IMR-90 (cell line): ENCODE measurements at regions not wholly inside any gene's neighbourhood (a gene's known extent, or its start where the extent isn't known, plus 50 kb on each side); places are given as distances from the start of the nearest gene placed in this dataset.

Experiments
- ATAC-seq: fragments of 200-7000 bp; cut with Tn5 transposase; 2 replicates; pipeline ENCODE4 v1.9.1; 2020; ENCODE audit warnings: low read depth, mild to moderate bottlenecking, moderate library complexity
- BruUV-seq: library from RNA; stranded (reverse); fragments of 400-500 nt; replicated peaks from 2 replicates; lab custom pipeline; 2021; lab: Mats Ljungman, UMichigan
- CTCF ChIA-PET: fragments of 300-600 bp; formaldehyde crosslinking; extraction: SDS; loops from one replicate; lab custom pipeline; 2021; ENCODE audit warnings: antibody characterized with exemption; lab: Yijun Ruan, JAX
- POLR2A ChIA-PET: fragments of 300-600 bp; sonication (Branson Sonifier 250); formaldehyde crosslinking; loops from one replicate; lab custom pipeline; 2022; ENCODE audit warnings: antibody characterized with exemption; ENCODE audit not compliant: unreplicated experiment; lab: Charles Lee
- DNase-seq: peaks from one replicate; pipeline ENCODE4 v3.0.0; 2013
- H2AFZ ChIP-seq: replicated peaks from 2 replicates; pipeline ENCODE3; 2013; ENCODE audit warnings: low read length, mild to moderate bottlenecking; ENCODE audit not compliant: poor library complexity
- H2AK5ac ChIP-seq: 2 replicates; pipeline ENCODE4 v1.6.1; 2013; ENCODE audit warnings: low read depth, low read length, inconsistent platforms
- H2AK9ac ChIP-seq: replicated peaks from 2 replicates; pipeline ENCODE3; 2013; ENCODE audit warnings: mild to moderate bottlenecking, low read depth, low read length, moderate library complexity; ENCODE audit not compliant: poor library complexity
- H2BK120ac ChIP-seq: 2 replicates; pipeline ENCODE4 v1.6.1; 2013; ENCODE audit warnings: low read depth, low read length, inconsistent platforms
- H2BK15ac ChIP-seq: 3 replicates; pipeline ENCODE4 v1.6.1; 2013; ENCODE audit warnings: low read depth, low read length, inconsistent platforms
- H2BK20ac ChIP-seq: 2 replicates; pipeline ENCODE4 v1.6.1; 2013; ENCODE audit warnings: low read depth, mild to moderate bottlenecking, inconsistent platforms, low read length, moderate library complexity
- H2BK5ac ChIP-seq: 2 replicates; pipeline ENCODE4 v1.6.1; 2013; ENCODE audit warnings: mild to moderate bottlenecking, low read depth, low read length, inconsistent platforms; ENCODE audit not compliant: poor library complexity, severe bottlenecking
- H3K14ac ChIP-seq: replicated peaks from 2 replicates; pipeline ENCODE4 v1.6.1; 2013; ENCODE audit warnings: low read depth, low read length, inconsistent platforms
- H3K18ac ChIP-seq: 2 replicates; pipeline ENCODE4 v1.6.1; 2013; ENCODE audit warnings: low read depth, low read length, control low read depth
- H3K23ac ChIP-seq: 2 replicates; pipeline ENCODE4 v1.6.1; 2013; ENCODE audit warnings: low read depth, low read length, inconsistent platforms
- H3K27ac ChIP-seq: 2 replicates; pipeline ENCODE4 v1.5.1; 2013; ENCODE audit warnings: mild to moderate bottlenecking, control low read depth, low read length; ENCODE audit not compliant: insufficient read depth
- H3K27me3 ChIP-seq: 2 replicates; pipeline ENCODE4 v1.6.1; 2013; ENCODE audit warnings: low read length; ENCODE audit not compliant: control insufficient read depth, insufficient read depth
- H3K36me3 ChIP-seq: 2 replicates; pipeline ENCODE4 v1.6.1; 2013; ENCODE audit warnings: low read length, mixed read lengths; ENCODE audit not compliant: control insufficient read depth, insufficient read depth
- H3K4ac ChIP-seq: 2 replicates; pipeline ENCODE4 v1.6.1; 2013; ENCODE audit warnings: low read depth, low read length, inconsistent platforms
- H3K4me1 ChIP-seq: 2 replicates; pipeline ENCODE4 v1.6.1; 2013; ENCODE audit warnings: low read length, mixed read lengths; ENCODE audit not compliant: control insufficient read depth, insufficient read depth
- H3K4me2 ChIP-seq: 2 replicates; pipeline ENCODE4 v1.6.1; 2013; ENCODE audit warnings: low read depth, mild to moderate bottlenecking, control low read depth, low read length, moderate library complexity
- H3K4me3 ChIP-seq: 2 replicates; pipeline ENCODE4 v1.5.1; 2013; ENCODE audit warnings: low read depth, mild to moderate bottlenecking, control low read depth, low read length, moderate library complexity; ENCODE audit not compliant: insufficient read depth
- H3K56ac ChIP-seq: 2 replicates; pipeline ENCODE4 v1.6.1; 2013; ENCODE audit warnings: low read length, inconsistent platforms; ENCODE audit not compliant: insufficient read depth; ENCODE audit errors: extremely low read depth
- H3K79me1 ChIP-seq, 2 experiments: 2 replicates each; pipeline ENCODE4 v1.6.1; 2013; ENCODE audit warnings: low read length in 2 of 2, inconsistent platforms in 1 of 2, low read depth in 1 of 2
- H3K9ac ChIP-seq: 2 replicates; pipeline ENCODE4 v1.6.1; 2013; ENCODE audit warnings: low read depth, low read length, control low read depth
- H3K9me1 ChIP-seq: 2 replicates; pipeline ENCODE4 v1.6.1; 2013; ENCODE audit warnings: low read length, inconsistent platforms; ENCODE audit not compliant: insufficient read depth
- H3K9me3 ChIP-seq: 2 replicates; pipeline ENCODE4 v1.6.1; 2013; ENCODE audit warnings: low read length; ENCODE audit not compliant: control insufficient read depth, insufficient read depth
- H4K20me1 ChIP-seq: 2 replicates; pipeline ENCODE4 v1.6.1; 2013; ENCODE audit warnings: low read length, inconsistent platforms; ENCODE audit not compliant: insufficient read depth
- H4K5ac ChIP-seq: 2 replicates; pipeline ENCODE4 v1.6.1; 2013; ENCODE audit warnings: mild to moderate bottlenecking, low read depth, low read length, control low read depth
- H4K8ac ChIP-seq, 2 experiments: 2 replicates each; pipeline ENCODE4 v1.6.1; 2013; ENCODE audit warnings: low read depth in 2 of 2, low read length in 2 of 2, control low read depth in 1 of 2, inconsistent platforms in 1 of 2
- H4K91ac ChIP-seq: 2 replicates; pipeline ENCODE4 v1.6.1; 2013; ENCODE audit warnings: low read depth, low read length, inconsistent platforms; ENCODE audit not compliant: insufficient read depth
- BHLHE40 ChIP-seq: fragments of 150-350 bp; IDR thresholded peaks from 2 replicates; pipeline ENCODE4 v1.6.1; 2016; ENCODE audit warnings: mild to moderate bottlenecking, low read depth, low read length
- CEBPB ChIP-seq: IDR thresholded peaks from 2 replicates; pipeline ENCODE4 v1.6.1; 2012; ENCODE audit warnings: low read depth, low read length, improper control_type of control experiment
- CHD1 ChIP-seq: IDR thresholded peaks from 2 replicates; pipeline ENCODE4 v1.6.1; 2012; ENCODE audit warnings: low read depth, low read length, improper control_type of control experiment
- CTCF ChIP-seq: conservative IDR thresholded peaks from 2 replicates; pipeline ENCODE4 v1.5.1; 2012; ENCODE audit warnings: mild to moderate bottlenecking, low read depth, low read length, improper control_type of control experiment
- ELK1 ChIP-seq: fragments of 150-350 bp; IDR thresholded peaks from 2 replicates; pipeline ENCODE4 v1.6.1; 2016; ENCODE audit warnings: low read depth, mild to moderate bottlenecking, low read length, moderate library complexity, borderline replicate concordance
- FOS ChIP-seq: fragments of 150-350 bp; IDR thresholded peaks from 2 replicates; pipeline ENCODE4 v1.6.1; 2016; ENCODE audit warnings: low read depth, low read length
- MAFK ChIP-seq: IDR thresholded peaks from 2 replicates; pipeline ENCODE4 v1.6.1; 2012; ENCODE audit warnings: low read depth, low read length, improper control_type of control experiment
- MAZ ChIP-seq: IDR thresholded peaks from 2 replicates; pipeline ENCODE4 v1.6.1; 2012; ENCODE audit warnings: low read depth, mild to moderate bottlenecking, low read length, improper control_type of control experiment, moderate library complexity, borderline replicate concordance
- MXI1 ChIP-seq: IDR thresholded peaks from 2 replicates; pipeline ENCODE4 v1.6.1; 2012; ENCODE audit warnings: low read depth, mild to moderate bottlenecking, low read length, moderate library complexity, borderline replicate concordance
- NFE2L2 ChIP-seq: fragments of 150-350 bp; IDR thresholded peaks from 2 replicates; pipeline ENCODE4 v1.6.1; 2016; ENCODE audit warnings: low read depth, mild to moderate bottlenecking, low read length
- POLR2A ChIP-seq: IDR thresholded peaks from 2 replicates; pipeline ENCODE4 v1.6.1; 2012; ENCODE audit warnings: mild to moderate bottlenecking, low read depth, low read length
- RAD21 ChIP-seq: IDR thresholded peaks from 2 replicates; pipeline ENCODE4 v1.6.1; 2012; ENCODE audit warnings: low read length, improper control_type of control experiment
- RCOR1 ChIP-seq: IDR thresholded peaks from 2 replicates; pipeline ENCODE4 v1.6.1; 2012; ENCODE audit warnings: mild to moderate bottlenecking, low read length, improper control_type of control experiment; ENCODE audit not compliant: insufficient replicate concordance
- RFX5 ChIP-seq: IDR thresholded peaks from 2 replicates; pipeline ENCODE4 v1.8.0; 2012; ENCODE audit warnings: low read depth, mild to moderate bottlenecking, low read length, moderate library complexity
- SMC3 ChIP-seq: fragments of 150-350 bp; IDR thresholded peaks from 2 replicates; pipeline ENCODE4 v1.6.1; 2016; ENCODE audit warnings: low read depth, mild to moderate bottlenecking, antibody characterized with exemption, low read length, moderate library complexity
- WGBS, 2 experiments: methylation state at CpG; one replicate each; pipeline versions ENCODE4 v1.1.5 to v1.1.7; 2013; ENCODE audit warnings: missing lambda C conversion rate in 2 of 2; ENCODE audit not compliant: insufficient read length in 1 of 2; ENCODE audit errors: extremely low coverage in 2 of 2; 5-methylcytosine and 5-hydroxymethylcytosine counted together
- dilution Hi-C: fragments of 300-500 bp; cut with HindIII; formaldehyde crosslinking; loops from one replicate; pipeline ENCODE4 v1.14.3; 2018; ENCODE audit warnings: low sequenced_read_pairs; ENCODE audit not compliant: unreplicated experiment
- in situ Hi-C: fragments of 300-500 bp; cut with MboI; formaldehyde crosslinking; loops from 3 replicates; pipeline ENCODE4 v1.14.3; 2019; ENCODE audit warnings: low sequenced_read_pairs, inconsistent platforms, mixed read lengths
- intact Hi-C: fragments of 100-400 bp; cut with micrococcal nuclease; formaldehyde crosslinking; loops from 2 replicates; pipeline ENCODE4 v1.10.0; 2022
- TF ChIP-seq, protein P1 (sequence below): fragments of 150-350 bp; IDR thresholded peaks from 2 replicates; pipeline ENCODE4 v1.6.1; 2017; ENCODE audit warnings: mild to moderate bottlenecking, antibody characterized with exemption, low read length, low read depth

- ChIA-PET CTCF (no interaction called here), POLR2A (no interaction called here)
- no peak overlapping the region for H4K91ac ChIP-seq
- H3K56ac ChIP-seq = no peak overlapping the region
- no peak overlapping the region for H3K27ac ChIP-seq
- no peak overlapping the region for H4K5ac ChIP-seq
- H2AFZ ChIP-seq = no peak overlapping the region
- H3K9me1 ChIP-seq = no peaks in the 10 kb centered on the region
- no peak overlapping the region for H2BK5ac ChIP-seq
- H2BK20ac ChIP-seq = no peak overlapping the region
- TF ChIP-seq POLR2A (no peak), MAZ (no peak), CTCF (no peak), NFE2L2 (no peak), MXI1 (no peak), CHD1 (no peak), SMC3 (no peak), RCOR1 (no peak), BHLHE40 (no peak), MAFK (no peak), CEBPB (no peak), RFX5 (no peak), ELK1 (no peak), RAD21 (no peak), FOS (no peak)
- TF ChIP-seq, protein P1, sequence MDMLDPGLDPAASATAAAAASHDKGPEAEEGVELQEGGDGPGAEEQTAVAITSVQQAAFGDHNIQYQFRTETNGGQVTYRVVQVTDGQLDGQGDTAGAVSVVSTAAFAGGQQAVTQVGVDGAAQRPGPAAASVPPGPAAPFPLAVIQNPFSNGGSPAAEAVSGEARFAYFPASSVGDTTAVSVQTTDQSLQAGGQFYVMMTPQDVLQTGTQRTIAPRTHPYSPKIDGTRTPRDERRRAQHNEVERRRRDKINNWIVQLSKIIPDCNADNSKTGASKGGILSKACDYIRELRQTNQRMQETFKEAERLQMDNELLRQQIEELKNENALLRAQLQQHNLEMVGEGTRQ = no peak
- no peak overlapping the region for H2BK15ac ChIP-seq
- H3K23ac ChIP-seq = no peak overlapping the region
- H2AK9ac ChIP-seq = no peak overlapping the region
- no peak overlapping the region for H3K4me3 ChIP-seq
- intact Hi-C loops = no loop called here
- no peak overlapping the region for H3K4me2 ChIP-seq
- WGBS, 2 experiments = 25% methylated on average over 1 of the region's 6 CpGs; no CpG with 5 or more reads in 1 of the 2 experiments
- H3K9me3 ChIP-seq = no peaks in the 10 kb centered on the region
- no peak overlapping the region for H3K9ac ChIP-seq
- DNase-seq (no peak), ATAC-seq (no peak)
- in situ Hi-C loops = no loop called here
- H3K27me3 ChIP-seq = no peaks in the 10 kb centered on the region
- dilution Hi-C loops = no loop called here
- no peak overlapping the region for H4K8ac ChIP-seq
- BruUV-seq = no TSS peak
- no peak overlapping the region for H2BK120ac ChIP-seq
- H3K4ac ChIP-seq = no peak overlapping the region
- no peak overlapping the region for H3K18ac ChIP-seq
- no peak overlapping the region for H2AK5ac ChIP-seq
- no peaks in the 10 kb centered on the region for H3K4me1 ChIP-seq
- H3K36me3 ChIP-seq = no peaks in the 10 kb centered on the region
- no peak overlapping the region for H3K14ac ChIP-seq
- H3K79me1 ChIP-seq = no peaks in the 10 kb centered on the region
- no peaks in the 10 kb centered on the region for H4K20me1 ChIP-seq
Measured at GRCh38 chr2:192373221-192373620, 178.5 kb upstream of the TMEFF2 start.
